AG09309 (cell line): ENCODE measurements at regions not wholly inside any gene's neighbourhood (a gene's known extent, or its start where the extent isn't known, plus 50 kb on each side); places are given as distances from the start of the nearest gene placed in this dataset.

Experiments
- DNase-seq: peaks from one replicate; pipeline ENCODE4 v3.0.0-alpha.2; 2010; ENCODE audit warnings: low read depth
- H3K4me3 ChIP-seq: 2 replicates; pipeline ENCODE4 v1.5.1; 2011; ENCODE audit warnings: mild to moderate bottlenecking, low read depth, low read length, moderate library complexity; ENCODE audit not compliant: control insufficient read depth
- CTCF ChIP-seq: IDR thresholded peaks from 2 replicates; pipeline ENCODE4 v1.5.1; 2011; ENCODE audit warnings: mild to moderate bottlenecking, low read depth, low read length, inconsistent platforms; ENCODE audit not compliant: insufficient read depth, control insufficient read depth; ENCODE audit errors: missing control alignments

- H3K4me3 ChIP-seq, result no peak overlapping the region
- TF ChIP-seq CTCF, result no peak
- no peak for DNase-seq
Observed at GRCh38 chr5:106755789-106756188, 914.9 kb downstream of the EFNA5 start.

GRCh38 chr5:106755066-106755465 lies 915.7 kb downstream of the EFNA5 start:
- DNase-seq, result no peak
- no peak overlapping the region for H3K4me3 ChIP-seq
- TF ChIP-seq CTCF, result no peak

- no peak overlapping the region for H3K4me3 ChIP-seq
- TF ChIP-seq CTCF, result no peak
- DNase-seq, result no peak
Observed at GRCh38 chr5:106749826-106750225, 920.9 kb downstream of the EFNA5 start.

- DNase-seq, result no peak
- no peak for TF ChIP-seq CTCF
- H3K4me3 ChIP-seq, result no peak overlapping the region
Observed at GRCh38 chr5:106739127-106739526, 931.6 kb downstream of the EFNA5 start.

GRCh38 chr5:106737111-106737510 lies 933.6 kb downstream of the EFNA5 start:
- TF ChIP-seq CTCF, result no peak
- no peak overlapping the region for H3K4me3 ChIP-seq
- DNase-seq, result no peak

GRCh38 chr5:106732624-106733023 lies 938.1 kb downstream of the EFNA5 start:
- no peak overlapping the region for H3K4me3 ChIP-seq
- DNase-seq, result no peak
- no peak for TF ChIP-seq CTCF

- H3K4me3 ChIP-seq, result no peak overlapping the region
- no peak for DNase-seq
- TF ChIP-seq CTCF, result no peak
Observed at GRCh38 chr5:106730912-106731311, 939.8 kb downstream of the EFNA5 start.
